Activated CD8-positive, alpha-beta T cell treated with anti-CD3 and anti-CD28 coated beads for 36 hours (primary cell): ENCODE measurements at regions not wholly inside any gene's neighbourhood (a gene's known extent, or its start where the extent isn't known, plus 50 kb on each side); places are given as distances from the start of the nearest gene placed in this dataset.
"Not testable (repeated sequence)": the region's sequence is repeated elsewhere in the genome, so short reads cannot be mapped to it uniquely, and the experiment has no call there.

Source experiments
- ATAC-seq: fragments of 200-7000 bp; cut with Tn5 transposase; one replicate; pipeline ENCODE4 v1.10.0; 2021; ENCODE audit warnings: mild to moderate bottlenecking, moderate library complexity
- CTCF ChIA-PET: fragments of 350-600 bp; sonication (Branson Sonifier 250); formaldehyde crosslinking; loops from one replicate; lab custom pipeline; 2021; ENCODE audit warnings: antibody characterized with exemption; lab: Charles Lee
- POLR2A ChIA-PET: fragments of 350-600 bp; sonication (Branson Sonifier 250); formaldehyde crosslinking; loops from one replicate; lab custom pipeline; 2021; ENCODE audit warnings: antibody characterized with exemption; lab: Charles Lee
- DNase-seq: peaks from one replicate; pipeline ENCODE4 v3.0.0-alpha.2; 2020
- H3K27ac Mint-ChIP-seq: one replicate; pipeline ENCODE4 v1.8.0; 2021; ENCODE audit warnings: mild to moderate bottlenecking, mixed read lengths
- H3K27me3 Mint-ChIP-seq: one replicate; pipeline ENCODE4 v1.8.0; 2021; ENCODE audit warnings: mixed read lengths
- H3K36me3 Mint-ChIP-seq: one replicate; pipeline ENCODE4 v1.8.0; 2021; ENCODE audit warnings: low read depth, mixed read lengths
- H3K4me1 Mint-ChIP-seq: one replicate; pipeline ENCODE4 v1.8.0; 2021; ENCODE audit warnings: low read depth, mixed read lengths
- H3K4me3 Mint-ChIP-seq: one replicate; pipeline ENCODE4 v1.8.0; 2021; ENCODE audit warnings: mild to moderate bottlenecking, moderate library complexity, mixed read lengths
- H3K9me3 Mint-ChIP-seq: one replicate; pipeline ENCODE4 v1.8.0; 2021; ENCODE audit warnings: mixed read lengths
- intact Hi-C: fragments of 100-400 bp; cut with micrococcal nuclease; formaldehyde crosslinking; loops from one replicate; pipeline ENCODE4 v1.10.0; 2022
- TF ChIP-seq, protein P1 (sequence below): fragments of 200-600 bp; IDR thresholded peaks from one replicate; pipeline ENCODE4 v1.8.0; 2022; ENCODE audit warnings: antibody characterized with exemption, mild to moderate bottlenecking

DNA sequence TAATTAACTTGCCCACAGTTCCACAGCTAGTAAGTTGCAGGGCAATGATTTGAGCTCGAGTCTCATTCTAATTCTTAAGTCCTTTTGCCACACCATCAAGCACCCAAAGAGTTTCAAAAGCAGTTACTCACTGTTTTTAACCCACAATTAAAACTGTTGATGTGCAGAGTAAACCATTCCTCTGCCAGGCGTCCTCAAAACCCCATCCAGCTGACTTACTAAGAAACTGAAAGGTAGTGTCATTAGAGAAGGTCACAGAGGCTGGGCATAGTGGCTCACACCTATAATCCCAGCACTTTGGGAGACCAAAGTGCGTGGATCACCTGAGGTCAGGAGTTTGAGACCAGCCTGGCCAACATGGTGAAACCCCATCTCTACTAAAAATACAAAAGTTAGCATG lies 121.7 kb downstream of the CHIC2 start:
- DNase-seq, result no peak
- POLR2A ChIA-PET, result no interaction called here
- Mint-ChIP-seq H3K4me3 (no peak overlapping the region), H3K4me1 (no peaks in the 10 kb centered on the region), H3K27me3 (no peaks in the 10 kb centered on the region), H3K27ac (no peak overlapping the region), H3K36me3 (peaks cover 5% of the 10 kb centered on the region), H3K9me3 (peaks cover 8% of the 10 kb centered on the region)
- intact Hi-C loops, result no loop called here
- CTCF ChIA-PET, result interaction anchor here (0.9 to 1.5 kb wide), 3 partner anchors 13 to 289 kb away, joined by 3 to 5 read pairs (median 4); no protein-coding TSS in a partner anchor
- peak; percentile 45 for ATAC-seq
- TF ChIP-seq, protein P1, sequence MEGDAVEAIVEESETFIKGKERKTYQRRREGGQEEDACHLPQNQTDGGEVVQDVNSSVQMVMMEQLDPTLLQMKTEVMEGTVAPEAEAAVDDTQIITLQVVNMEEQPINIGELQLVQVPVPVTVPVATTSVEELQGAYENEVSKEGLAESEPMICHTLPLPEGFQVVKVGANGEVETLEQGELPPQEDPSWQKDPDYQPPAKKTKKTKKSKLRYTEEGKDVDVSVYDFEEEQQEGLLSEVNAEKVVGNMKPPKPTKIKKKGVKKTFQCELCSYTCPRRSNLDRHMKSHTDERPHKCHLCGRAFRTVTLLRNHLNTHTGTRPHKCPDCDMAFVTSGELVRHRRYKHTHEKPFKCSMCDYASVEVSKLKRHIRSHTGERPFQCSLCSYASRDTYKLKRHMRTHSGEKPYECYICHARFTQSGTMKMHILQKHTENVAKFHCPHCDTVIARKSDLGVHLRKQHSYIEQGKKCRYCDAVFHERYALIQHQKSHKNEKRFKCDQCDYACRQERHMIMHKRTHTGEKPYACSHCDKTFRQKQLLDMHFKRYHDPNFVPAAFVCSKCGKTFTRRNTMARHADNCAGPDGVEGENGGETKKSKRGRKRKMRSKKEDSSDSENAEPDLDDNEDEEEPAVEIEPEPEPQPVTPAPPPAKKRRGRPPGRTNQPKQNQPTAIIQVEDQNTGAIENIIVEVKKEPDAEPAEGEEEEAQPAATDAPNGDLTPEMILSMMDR, result no peak

DNA sequence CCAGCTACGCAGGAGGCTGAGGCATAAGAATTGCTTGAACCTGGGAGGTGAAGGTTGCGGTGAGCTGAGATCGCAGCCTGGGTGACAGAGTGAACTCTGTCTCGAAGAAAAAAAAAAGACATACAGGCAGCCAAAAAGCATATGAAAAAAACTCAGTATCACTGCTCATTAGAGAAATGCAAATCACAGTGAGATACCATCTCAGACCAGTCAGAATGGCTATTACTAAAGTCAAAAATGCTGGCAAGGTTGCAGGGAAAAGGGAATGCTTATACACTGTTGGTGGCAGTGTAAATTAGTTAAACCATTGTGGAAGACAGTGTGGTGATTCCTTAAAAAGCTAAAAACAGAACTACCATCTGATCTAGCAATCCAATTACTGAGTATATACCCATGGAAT lies 123.1 kb downstream of the CHIC2 start:
- intact Hi-C loops, result no loop called here
- ChIA-PET CTCF (interaction anchor here (1.1 to 1.5 kb wide), 5 partner anchors 10 to 293 kb away, joined by 3 to 5 read pairs (median 4); no protein-coding TSS in a partner anchor), POLR2A (no interaction called here)

DNA sequence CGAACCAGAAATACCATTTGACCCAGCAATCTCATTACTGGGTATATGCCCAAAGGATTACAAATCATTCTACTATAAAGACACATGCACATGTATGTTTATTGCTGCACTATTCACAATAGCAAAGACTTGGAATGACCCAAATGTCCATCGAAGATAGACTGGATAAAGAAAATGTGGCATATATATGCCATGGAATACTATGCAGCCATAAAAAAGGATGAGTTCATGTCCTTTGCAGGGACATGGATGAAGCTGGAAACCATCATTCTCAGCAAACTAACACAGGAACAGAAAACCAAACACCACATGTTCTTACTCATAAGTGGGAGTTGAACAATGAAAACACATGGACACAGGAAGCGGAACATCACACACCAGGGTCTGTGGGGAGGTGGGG lies 124.5 kb downstream of the CHIC2 start:
- H3K36me3 Mint-ChIP-seq, H3K27ac Mint-ChIP-seq, H3K9me3 Mint-ChIP-seq, H3K27me3 Mint-ChIP-seq, DNase-seq, H3K4me3 Mint-ChIP-seq, intact Hi-C loops, ATAC-seq, POLR2A ChIA-PET, H3K4me1 Mint-ChIP-seq: not testable (repeated sequence)
- CTCF ChIA-PET, result interaction anchor here (0.8 kb wide), 1 partner anchor 10 kb away, joined by 3 read pairs; no protein-coding TSS in a partner anchor

More for the DNA sequence above, 123.1 kb downstream of the CHIC2 start:
- H3K36me3 Mint-ChIP-seq, result peaks cover 5% of the 10 kb centered on the region
- DNase-seq (no peak), ATAC-seq (no peak)
- no peaks in the 10 kb centered on the region for H3K4me1 Mint-ChIP-seq
- H3K27me3 Mint-ChIP-seq, result no peaks in the 10 kb centered on the region
- H3K27ac Mint-ChIP-seq, result no peak overlapping the region
- H3K4me3 Mint-ChIP-seq, result no peak overlapping the region
- peaks cover 8% of the 10 kb centered on the region for H3K9me3 Mint-ChIP-seq
- TF ChIP-seq, protein P1, result no peak

DNA sequence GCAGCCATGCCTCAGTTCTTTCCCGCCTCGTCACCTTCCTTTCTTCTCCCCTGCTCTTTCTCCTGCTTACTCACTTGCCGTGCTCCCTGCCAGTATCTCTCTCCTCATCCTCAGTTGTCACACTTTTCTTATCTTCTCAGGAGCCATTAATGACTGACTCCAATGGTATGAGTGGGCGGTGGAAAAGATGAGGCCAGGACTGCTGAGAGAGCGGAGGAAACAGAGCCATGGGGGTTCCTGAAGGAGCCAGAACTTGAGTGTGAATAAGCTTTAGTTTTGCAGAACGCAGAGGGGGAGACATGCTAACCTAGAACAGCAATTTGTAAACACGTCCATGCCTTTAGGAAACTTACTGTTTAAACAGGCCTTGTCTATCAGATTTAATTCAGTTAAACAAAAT lies 126.5 kb downstream of the CHIC2 start:
- Mint-ChIP-seq H3K4me3 (no peak overlapping the region), H3K36me3 (peaks cover 5% of the 10 kb centered on the region), H3K27ac (no peak overlapping the region), H3K9me3 (peaks cover 10% of the 10 kb centered on the region), H3K4me1 (no peaks in the 10 kb centered on the region), H3K27me3 (no peaks in the 10 kb centered on the region)
- DNase-seq, result no peak
- ChIA-PET CTCF (no interaction called here), POLR2A (no interaction called here)
- TF ChIP-seq, protein P1, result no peak
- intact Hi-C loops, result no loop called here
- ATAC-seq, result no peak

DNA sequence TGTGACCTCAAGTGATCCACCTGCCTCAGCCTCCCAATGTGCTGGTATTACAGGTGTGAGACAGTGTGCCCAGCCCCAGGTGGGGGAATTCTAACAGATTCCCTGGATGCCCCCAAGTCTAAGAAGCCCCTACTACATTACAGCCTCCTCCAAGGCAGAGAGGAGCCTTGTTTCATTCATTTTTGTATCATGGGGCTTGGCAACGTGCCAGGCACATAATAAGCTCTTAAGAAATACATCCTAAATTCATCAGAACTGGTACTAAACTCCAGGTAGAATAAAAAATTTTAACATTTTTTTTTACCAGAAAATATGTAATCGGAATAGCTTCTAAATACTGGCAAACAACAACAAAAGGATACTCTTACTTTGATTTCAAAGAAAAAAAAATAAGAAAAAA lies 127.1 kb downstream of the CHIC2 start:
- Mint-ChIP-seq H3K9me3 (peaks cover 10% of the 10 kb centered on the region), H3K36me3 (peaks cover 5% of the 10 kb centered on the region), H3K27ac (no peak overlapping the region), H3K4me1 (no peaks in the 10 kb centered on the region), H3K27me3 (no peaks in the 10 kb centered on the region), H3K4me3 (no peak overlapping the region)
- DNase-seq (no peak), ATAC-seq (no peak)
- POLR2A ChIA-PET, result no interaction called here
- CTCF ChIA-PET, result interaction anchor here (1.3 kb wide), 1 partner anchor 285 kb away, joined by 3 read pairs; no protein-coding TSS in a partner anchor
- intact Hi-C loops, result no loop called here
- TF ChIP-seq, protein P1, result no peak
